ENCODE measurements at regions not wholly inside any gene's neighbourhood (a gene's known extent, or its start where the extent isn't known, plus 50 kb on each side); places are given as distances from the start of the nearest gene placed in this dataset.
"Not testable (repeated sequence)": the region's sequence is repeated elsewhere in the genome, so short reads cannot be mapped to it uniquely, and the experiment has no call there.

- no peak for DNase-seq
These were observed 79.5 kb upstream of the GJB6 start for GRCh38 chr13:20311596-20311995.

GRCh38 chr13:20311022-20311421, 78.9 kb upstream of the GJB6 start:
- DNase-seq: no peak

GRCh38 chr13:20306039-20306438, 73.9 kb upstream of the GJB6 start:
- no peak for DNase-seq

GRCh38 chr13:20305587-20305986, 73.5 kb upstream of the GJB6 start:
- no peak for DNase-seq

GRCh38 chr13:20304061-20304460, 71.9 kb upstream of the GJB6 start:
- DNase-seq: not testable (repeated sequence)

- no peak for DNase-seq
These were observed 71.5 kb upstream of the GJB6 start for GRCh38 chr13:20303636-20304035.

GRCh38 chr13:20301403-20302071, 69.4 kb upstream of the GJB6 start:
- no peak for DNase-seq

GRCh38 chr13:20301015-20301402, 68.9 kb upstream of the GJB6 start:
- DNase-seq: no peak

GRCh38 chr13:20297181-20297580, 65.1 kb upstream of the GJB6 start:
- DNase-seq: no peak

- no peak for DNase-seq
These were observed 63.8 kb upstream of the GJB6 start for GRCh38 chr13:20295956-20296355.

- DNase-seq: no peak
These were observed 62.4 kb upstream of the GJB6 start for GRCh38 chr13:20294497-20294896.

- not testable (repeated sequence) for DNase-seq
These were observed 60.2 kb upstream of the GJB6 start for GRCh38 chr13:20292301-20292700.

- no peak for DNase-seq
These were observed 59.6 kb upstream of the GJB6 start for GRCh38 chr13:20291675-20292074.

- DNase-seq: no peak
These were observed 58.9 kb upstream of the GJB6 start for GRCh38 chr13:20291037-20291436.

GRCh38 chr13:20288561-20288960, 56.4 kb upstream of the GJB6 start:
- DNase-seq: no peak

- DNase-seq: no peak
These were observed 55.9 kb upstream of the GJB6 start for GRCh38 chr13:20287976-20288375.

- DNase-seq: no peak
These were observed 53.4 kb upstream of the GJB6 start for GRCh38 chr13:20285530-20285929.
